ENCODE measurements at regions not wholly inside any gene's neighbourhood (a gene's known extent, or its start where the extent isn't known, plus 50 kb on each side); places are given as distances from the start of the nearest gene placed in this dataset.

- H4K8ac ChIP-seq (replicated peaks; ENCODE audit: insufficient read length, low read depth, low read length): no peak overlapping the region
- no peak overlapping the region for H2BK120ac ChIP-seq (ENCODE audit: low read depth, low read length, poor library complexity, severe bottlenecking)
- H3K27me3 Mint-ChIP-seq (ENCODE audit: low read depth): peaks cover 6% of the 10 kb centered on the region
- no peak overlapping the region for H2AK5ac ChIP-seq (ENCODE audit: insufficient read length, low read length)
- H3K14ac ChIP-seq (ENCODE audit: insufficient read depth, low read length): peak overlapping the region; percentile 96
- peaks cover 21 to 25% of the 10 kb centered on the region in 2 experiments for H3K4me1 Mint-ChIP-seq
- no peaks in the 10 kb centered on the region for H3K79me2 ChIP-seq (ENCODE audit: insufficient read depth, low read length)
- no peaks in the 10 kb centered on the region for H3K36me3 Mint-ChIP-seq (ENCODE audit: insufficient read depth in 1 of 3, low read depth in 3 of 3)
- no peak overlapping the region for H2BK20ac ChIP-seq (ENCODE audit: low read depth, low read length, poor library complexity, severe bottlenecking)
- WGBS (ENCODE audit: extremely low coverage, insufficient read length, low lambda C conversion rate): no CpG with 5 or more reads among the region's 84 CpGs
- no peaks in the 10 kb centered on the region for H3K4me1 ChIP-seq (ENCODE audit: insufficient read depth, low read length)
- peak overlapping the region; percentile 98 for H3K4me2 ChIP-seq (ENCODE audit: insufficient read depth, insufficient read length, low read length)
- peak; percentile 98 for DNase-seq
- peak overlapping the region; percentile 74 for H4K5ac ChIP-seq (ENCODE audit: insufficient read length, low read depth, low read length)
- H2AFZ ChIP-seq (ENCODE audit: low read length): peak overlapping the region; percentile 100
- H2BK15ac ChIP-seq (ENCODE audit: low read depth, low read length): no peak overlapping the region
- H3K4me3 Mint-ChIP-seq: peak overlapping the region; percentile 89 to 93
- 0 out of 3 replicates have a peak, but pooled peaks have one; percentile 13 for TF ChIP-seq CTCF (conservative IDR thresholded peaks at IDR 0.05)
- H2BK12ac ChIP-seq (ENCODE audit: insufficient read length, low read depth, low read length): no peak overlapping the region
- H3K18ac ChIP-seq (ENCODE audit: insufficient read length, low read depth, low read length): peak overlapping the region; percentile 90
- H3T11ph ChIP-seq (ENCODE audit: low read length): no peak overlapping the region
- no peak overlapping the region for H3K56ac ChIP-seq (ENCODE audit: insufficient read length, low read depth, low read length)
- H3K23me2 ChIP-seq (ENCODE audit: insufficient read length, low read depth, low read length, poor library complexity, severe bottlenecking): peaks cover 10% of the 10 kb centered on the region
- no peak overlapping the region for H2BK5ac ChIP-seq (ENCODE audit: insufficient read length, low read length)
- peak overlapping the region; percentile 94 to 98 (median 96) for H3K27ac Mint-ChIP-seq
- H3K9me3 Mint-ChIP-seq: no peaks in the 10 kb centered on the region
- H3K27ac ChIP-seq (ENCODE audit: insufficient read length, low read depth, low read length): peak overlapping the region; percentile 22
- H3K79me1 ChIP-seq (ENCODE audit: insufficient read depth, low read depth, low read length, poor library complexity, severe bottlenecking): no peaks in the 10 kb centered on the region
- no peaks in the 10 kb centered on the region for H3K9me3 ChIP-seq (ENCODE audit: control insufficient read depth, low read depth, low read length)
- H3K27me3 ChIP-seq (ENCODE audit: insufficient read depth, low read length): no peaks in the 10 kb centered on the region
- no peak overlapping the region for H3K23ac ChIP-seq (ENCODE audit: insufficient read length, low read depth, low read length)
- no peak overlapping the region; the same call in 1 of the 2 replicates for H3K4ac ChIP-seq (ENCODE audit: low read depth, low read length)
- H4K20me1 ChIP-seq (ENCODE audit: control insufficient read depth, insufficient read depth, insufficient read length): no peaks in the 10 kb centered on the region
- H3K9ac ChIP-seq (ENCODE audit: extremely low read depth, insufficient read length, low read length): peak overlapping the region; percentile 99
- H4K91ac ChIP-seq (ENCODE audit: insufficient read length, low read depth, low read length): no peak overlapping the region
Observed at GRCh38 chr13:44141725-44142539, 231.7 kb upstream of the SERP2 start.

All from H9 (cell line).